WI38 (cell line): ENCODE measurements at regions not wholly inside any gene's neighbourhood (a gene's known extent, or its start where the extent isn't known, plus 50 kb on each side); places are given as distances from the start of the nearest gene placed in this dataset.

Source experiments
- H3K4me3 ChIP-seq: 2 replicates; pipeline ENCODE4 v1.5.1; 2011; ENCODE audit warnings: low read depth, mild to moderate bottlenecking, control low read depth, low read length
- TF ChIP-seq, protein P1 (sequence below): IDR thresholded peaks from 2 replicates; pipeline ENCODE4 v1.5.1; 2012; ENCODE audit warnings: low read depth, mild to moderate bottlenecking, control low read depth, low read length

DNA sequence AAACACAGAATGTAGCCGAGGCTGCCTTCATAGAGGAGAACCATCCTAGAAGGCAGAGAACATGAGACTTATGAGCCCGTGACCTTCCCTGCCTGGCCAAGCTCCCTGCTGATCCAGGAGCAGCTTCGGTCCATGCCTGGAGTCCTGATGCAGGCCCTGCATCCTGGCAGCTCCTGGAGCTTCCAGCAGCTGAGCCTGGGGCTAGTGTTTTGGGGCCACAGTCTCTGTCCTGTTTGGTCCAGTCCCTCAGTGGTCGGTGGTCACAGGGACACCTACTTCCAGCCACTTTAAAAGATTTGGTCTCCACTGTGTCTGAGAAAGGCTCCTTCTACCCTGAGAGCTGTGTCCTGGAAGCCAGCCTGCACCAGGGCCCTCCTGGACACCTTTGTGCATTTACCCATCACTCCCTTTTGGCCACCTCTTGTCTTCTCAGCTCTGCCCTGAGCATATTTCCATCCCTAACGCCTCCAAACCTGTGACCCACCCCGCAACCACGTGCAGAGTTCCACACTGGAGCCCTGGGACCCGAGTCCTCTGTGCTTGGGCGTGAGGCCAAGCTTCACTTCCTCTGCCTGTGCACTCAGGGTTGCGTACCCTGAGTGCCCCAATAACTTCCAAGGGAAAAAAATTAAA is 315.2 kb upstream of the ZNF32 start:
- TF ChIP-seq, protein P1, sequence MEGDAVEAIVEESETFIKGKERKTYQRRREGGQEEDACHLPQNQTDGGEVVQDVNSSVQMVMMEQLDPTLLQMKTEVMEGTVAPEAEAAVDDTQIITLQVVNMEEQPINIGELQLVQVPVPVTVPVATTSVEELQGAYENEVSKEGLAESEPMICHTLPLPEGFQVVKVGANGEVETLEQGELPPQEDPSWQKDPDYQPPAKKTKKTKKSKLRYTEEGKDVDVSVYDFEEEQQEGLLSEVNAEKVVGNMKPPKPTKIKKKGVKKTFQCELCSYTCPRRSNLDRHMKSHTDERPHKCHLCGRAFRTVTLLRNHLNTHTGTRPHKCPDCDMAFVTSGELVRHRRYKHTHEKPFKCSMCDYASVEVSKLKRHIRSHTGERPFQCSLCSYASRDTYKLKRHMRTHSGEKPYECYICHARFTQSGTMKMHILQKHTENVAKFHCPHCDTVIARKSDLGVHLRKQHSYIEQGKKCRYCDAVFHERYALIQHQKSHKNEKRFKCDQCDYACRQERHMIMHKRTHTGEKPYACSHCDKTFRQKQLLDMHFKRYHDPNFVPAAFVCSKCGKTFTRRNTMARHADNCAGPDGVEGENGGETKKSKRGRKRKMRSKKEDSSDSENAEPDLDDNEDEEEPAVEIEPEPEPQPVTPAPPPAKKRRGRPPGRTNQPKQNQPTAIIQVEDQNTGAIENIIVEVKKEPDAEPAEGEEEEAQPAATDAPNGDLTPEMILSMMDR = no peak
- H3K4me3 ChIP-seq = no peak overlapping the region

DNA sequence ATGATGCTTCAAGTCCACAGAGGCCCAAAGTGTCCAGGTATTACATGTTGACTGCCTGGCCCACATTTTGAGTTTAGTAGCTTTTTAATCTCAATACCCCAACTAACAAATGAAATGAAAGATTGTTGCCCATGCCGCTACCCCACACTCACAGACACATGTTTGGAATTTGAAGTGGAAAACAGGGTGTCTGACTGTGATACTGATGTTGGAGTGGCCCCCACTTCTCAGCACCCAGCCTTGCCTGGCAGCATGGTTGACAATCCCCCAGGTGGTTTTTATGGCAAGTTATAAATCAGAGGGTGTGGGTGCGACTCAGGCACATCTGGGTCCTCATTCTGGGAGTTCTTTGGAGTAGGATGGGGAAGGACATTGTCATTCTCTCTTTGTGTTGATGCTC is 314.7 kb upstream of the ZNF32 start:
- TF ChIP-seq, protein P1 = no peak
- no peak overlapping the region for H3K4me3 ChIP-seq

DNA sequence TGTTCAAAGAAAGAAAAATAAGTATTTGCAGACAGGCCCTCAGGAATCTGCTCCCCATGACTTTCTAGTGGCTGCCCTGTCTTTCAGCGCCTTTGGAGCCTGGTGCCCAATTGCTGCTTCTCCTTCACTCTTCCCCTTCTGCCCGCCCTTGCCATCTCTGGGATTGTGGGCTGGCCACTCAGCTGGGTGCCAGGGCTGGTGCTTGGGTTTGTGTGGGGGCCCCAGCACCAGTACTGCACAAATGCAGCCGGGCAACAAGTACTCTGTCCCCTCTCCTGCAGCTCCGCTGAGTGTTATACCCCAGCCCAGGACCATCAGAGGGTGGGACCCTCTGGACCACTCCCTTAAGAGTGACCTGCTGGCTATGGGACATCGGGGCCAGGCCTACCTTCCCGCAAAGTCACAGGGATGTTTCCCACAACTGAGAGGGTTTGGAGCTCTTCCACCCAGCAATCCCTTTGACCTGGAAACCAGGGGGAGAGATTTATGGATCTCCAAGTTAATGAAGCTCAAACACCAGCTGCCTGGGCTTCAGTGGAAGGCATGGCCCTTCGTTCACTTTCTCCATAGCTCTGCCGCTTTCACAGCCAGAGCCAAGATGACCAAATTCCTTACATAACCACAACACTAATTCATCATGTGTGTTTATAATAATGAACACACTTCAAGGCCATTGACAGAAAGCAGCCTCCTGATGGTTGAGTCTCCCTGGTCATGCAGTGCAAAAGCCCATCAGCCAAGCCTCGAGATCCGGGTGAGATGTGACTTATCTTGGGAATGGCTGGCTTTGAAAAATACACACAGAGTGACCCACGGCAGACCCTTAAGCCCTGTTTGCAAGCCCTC is 313.9 kb upstream of the ZNF32 start:
- H3K4me3 ChIP-seq = no peak overlapping the region
- TF ChIP-seq, protein P1 = no peak

DNA sequence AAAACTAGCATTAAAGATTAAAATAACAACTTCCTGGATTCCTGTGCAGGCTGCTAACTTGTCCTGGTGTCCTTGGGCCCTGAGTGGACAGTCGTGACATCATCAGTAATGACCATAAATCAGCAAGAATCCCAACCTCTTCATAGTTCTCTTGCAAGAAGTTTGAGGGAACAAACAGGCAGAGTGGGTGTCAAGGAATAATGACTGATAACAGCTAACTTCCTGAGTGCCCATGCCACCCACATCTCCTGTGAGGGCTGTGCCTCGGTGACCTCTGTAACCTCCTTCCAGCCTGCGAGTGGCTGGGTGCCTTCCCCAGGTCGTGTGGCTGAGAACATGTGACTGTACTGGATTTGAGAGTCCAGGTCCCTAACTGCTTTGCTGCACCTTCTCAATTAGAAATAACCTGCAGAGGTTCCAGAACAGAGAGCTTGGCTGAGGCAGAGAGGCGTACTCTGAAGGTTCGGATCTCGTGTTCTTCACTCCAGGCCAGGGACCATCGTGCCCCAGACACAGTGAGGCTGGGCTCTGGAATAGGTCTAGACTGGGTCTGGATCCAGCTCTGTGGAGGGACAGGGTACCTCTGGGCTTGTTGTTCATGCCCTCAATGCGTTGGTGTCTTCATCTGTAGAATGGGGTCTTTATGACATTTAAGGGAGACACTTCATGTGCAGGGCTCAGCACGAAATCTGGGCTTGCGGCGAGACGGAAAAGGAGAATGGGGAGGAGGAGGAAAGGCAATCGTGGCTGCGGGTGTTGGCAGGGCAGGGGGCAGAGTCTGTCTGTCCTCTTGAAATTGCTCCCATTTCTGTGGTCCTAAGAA is 313.1 kb upstream of the ZNF32 start:
- H3K4me3 ChIP-seq = no peak overlapping the region
- TF ChIP-seq, protein P1 = no peak

DNA sequence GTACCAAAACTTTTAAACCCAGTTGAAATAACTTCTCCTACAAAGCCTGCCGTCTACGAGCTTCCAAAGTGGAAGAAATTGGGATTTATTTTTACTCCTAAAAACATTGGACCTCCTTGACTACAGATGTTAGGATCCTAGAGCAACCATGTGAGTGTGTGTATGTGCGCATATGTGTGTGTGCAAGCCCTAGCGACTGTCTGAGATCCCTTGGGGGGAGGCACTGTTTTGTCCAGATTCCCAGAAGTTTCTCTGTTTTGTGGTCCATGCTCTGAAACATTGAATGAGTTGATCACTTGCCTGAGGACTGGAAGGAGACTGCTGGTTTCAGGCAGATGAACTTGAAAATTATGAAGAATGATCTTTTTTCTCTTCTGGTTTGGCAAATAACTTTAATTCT is 312.3 kb upstream of the ZNF32 start:
- TF ChIP-seq, protein P1 = no peak
- no peak overlapping the region for H3K4me3 ChIP-seq

DNA sequence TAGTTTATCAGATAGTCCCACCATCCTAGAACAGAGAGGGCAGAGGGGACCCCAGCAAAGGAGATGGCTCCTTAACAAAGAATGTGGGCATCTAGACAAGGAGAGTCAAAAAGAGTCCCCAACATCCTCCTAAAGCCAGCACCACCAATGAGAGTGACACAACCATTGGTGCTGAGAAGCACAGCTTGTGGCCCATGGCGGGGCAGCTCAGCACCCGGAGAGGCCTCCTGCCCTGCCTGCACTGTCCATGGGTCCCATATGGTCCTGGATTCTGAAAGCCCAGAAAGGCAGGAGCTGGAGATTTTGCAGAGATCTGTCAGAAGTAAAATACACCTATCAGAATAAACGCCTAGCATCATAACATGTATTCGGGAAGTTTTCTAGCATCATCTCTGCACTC is 311.8 kb upstream of the ZNF32 start:
- no peak overlapping the region for H3K4me3 ChIP-seq
- TF ChIP-seq, protein P1 = no peak

DNA sequence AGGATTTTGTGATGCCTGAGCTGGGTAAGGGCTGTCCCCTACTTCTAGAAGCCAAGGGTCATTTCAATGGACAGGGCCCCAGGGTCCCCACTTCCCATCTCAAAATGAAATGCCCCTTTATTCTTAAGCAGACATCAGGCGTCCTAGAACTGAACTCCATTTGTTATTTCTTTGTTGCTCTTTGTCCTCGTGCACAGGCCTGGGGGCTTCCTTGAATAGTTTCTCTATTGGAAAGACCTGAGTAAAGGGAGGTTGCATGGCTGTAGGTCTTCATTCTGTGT is 311.4 kb upstream of the ZNF32 start:
- TF ChIP-seq, protein P1 = no peak
- H3K4me3 ChIP-seq = no peak overlapping the region
